ENCODE measurements at regions not wholly inside any gene's neighbourhood (a gene's known extent, or its start where the extent isn't known, plus 50 kb on each side); places are given as distances from the start of the nearest gene placed in this dataset.
"Not testable (repeated sequence)": the region's sequence is repeated elsewhere in the genome, so short reads cannot be mapped to it uniquely, and the experiment has no call there.

DNA sequence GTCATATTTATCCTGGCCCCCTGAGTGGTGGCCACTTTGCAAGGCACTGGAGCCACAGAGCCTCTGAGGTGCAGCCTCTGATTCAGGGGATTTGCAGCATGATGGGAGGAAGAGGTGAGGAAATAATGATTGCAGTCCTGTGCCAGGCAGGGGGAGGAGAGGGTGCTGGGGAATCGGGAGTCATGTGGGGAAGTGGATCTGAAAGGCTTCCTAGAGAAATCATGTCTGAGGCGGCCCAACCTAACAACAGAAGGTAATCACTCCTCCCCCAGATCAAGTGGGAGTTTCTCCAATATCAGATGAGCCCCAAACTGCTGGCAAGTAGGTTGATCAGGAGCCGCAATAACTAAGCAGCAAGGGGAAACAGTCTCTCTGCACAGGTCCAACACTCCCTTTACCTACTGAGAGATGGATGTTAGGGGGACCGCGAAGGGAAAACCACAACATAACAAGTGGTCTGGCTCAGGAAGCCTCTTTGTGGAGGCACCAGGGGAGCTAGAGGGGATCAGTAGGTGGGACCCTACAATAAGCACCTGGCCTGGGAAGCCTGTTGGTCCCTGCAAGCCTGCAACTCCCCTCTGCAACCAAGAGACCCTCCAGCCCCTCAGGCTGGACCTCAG lies 71.8 kb upstream of the NPAS2 start:
- no peaks in the 10 kb centered on the region for H3K36me3 ChIP-seq (ENCODE audit: control insufficient read depth, low read length)
- no peaks in the 10 kb centered on the region for H3K9me3 ChIP-seq (ENCODE audit: control insufficient read depth, insufficient read depth, low read length)
- H3F3A ChIP-seq (ENCODE audit: control insufficient read depth, insufficient read depth) = no peaks in the 10 kb centered on the region
- H4K20me1 ChIP-seq (ENCODE audit: control insufficient read depth, insufficient read depth, low read depth, low read length) = no peaks in the 10 kb centered on the region
- no peak overlapping the region for H3K4me3 ChIP-seq (ENCODE audit: low read length)
- no peak for TF ChIP-seq EZH2phosphoT487 (IDR thresholded peaks at IDR 0.05; ENCODE audit: borderline replicate concordance, low read length)
- TF ChIP-seq, protein P1, sequence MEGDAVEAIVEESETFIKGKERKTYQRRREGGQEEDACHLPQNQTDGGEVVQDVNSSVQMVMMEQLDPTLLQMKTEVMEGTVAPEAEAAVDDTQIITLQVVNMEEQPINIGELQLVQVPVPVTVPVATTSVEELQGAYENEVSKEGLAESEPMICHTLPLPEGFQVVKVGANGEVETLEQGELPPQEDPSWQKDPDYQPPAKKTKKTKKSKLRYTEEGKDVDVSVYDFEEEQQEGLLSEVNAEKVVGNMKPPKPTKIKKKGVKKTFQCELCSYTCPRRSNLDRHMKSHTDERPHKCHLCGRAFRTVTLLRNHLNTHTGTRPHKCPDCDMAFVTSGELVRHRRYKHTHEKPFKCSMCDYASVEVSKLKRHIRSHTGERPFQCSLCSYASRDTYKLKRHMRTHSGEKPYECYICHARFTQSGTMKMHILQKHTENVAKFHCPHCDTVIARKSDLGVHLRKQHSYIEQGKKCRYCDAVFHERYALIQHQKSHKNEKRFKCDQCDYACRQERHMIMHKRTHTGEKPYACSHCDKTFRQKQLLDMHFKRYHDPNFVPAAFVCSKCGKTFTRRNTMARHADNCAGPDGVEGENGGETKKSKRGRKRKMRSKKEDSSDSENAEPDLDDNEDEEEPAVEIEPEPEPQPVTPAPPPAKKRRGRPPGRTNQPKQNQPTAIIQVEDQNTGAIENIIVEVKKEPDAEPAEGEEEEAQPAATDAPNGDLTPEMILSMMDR (IDR thresholded peaks at IDR 0.05; ENCODE audit: low read depth, low read length, poor library complexity, severe bottlenecking) = no peak
- H3K4me2 ChIP-seq (ENCODE audit: low read length) = no peak overlapping the region
- H3K27ac ChIP-seq (ENCODE audit: low read depth, low read length) = no peak overlapping the region
- H3K9me2 ChIP-seq (replicated peaks; ENCODE audit: control insufficient read depth, low read length) = no peaks in the 10 kb centered on the region
- H3K4me1 ChIP-seq (ENCODE audit: control insufficient read depth, low read length) = no peaks in the 10 kb centered on the region
- H3K79me2 ChIP-seq (ENCODE audit: control insufficient read depth, low read length) = no peaks in the 10 kb centered on the region
- H3K27me3 ChIP-seq (ENCODE audit: control insufficient read depth, low read length) = 0 out of 2 replicates have a peak, but pooled peaks cover 4% of the 10 kb centered on the region

DNA sequence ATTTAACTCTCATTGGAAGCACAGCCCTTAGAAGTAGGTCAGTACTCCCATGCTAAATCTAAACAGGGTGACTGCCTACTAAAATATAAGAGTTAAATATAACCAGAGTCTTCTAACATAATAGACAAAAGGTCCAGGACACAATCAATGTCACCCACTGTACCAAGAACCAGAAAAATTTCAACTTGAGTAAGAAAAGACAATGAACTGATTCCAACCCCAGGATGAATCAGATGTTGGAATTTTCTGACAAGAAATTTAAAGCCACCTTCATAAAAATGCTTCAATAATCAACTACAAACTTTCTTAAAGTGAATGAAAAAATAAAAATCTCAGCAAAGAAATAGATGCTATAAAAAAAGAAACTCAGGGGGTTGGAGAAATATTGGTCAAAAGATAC lies 71.3 kb upstream of the NPAS2 start:
- H3K4me2 ChIP-seq (ENCODE audit: low read length) = no peak overlapping the region
- no peaks in the 10 kb centered on the region for H4K20me1 ChIP-seq (ENCODE audit: control insufficient read depth, insufficient read depth, low read depth, low read length)
- H3K4me3 ChIP-seq (ENCODE audit: low read length) = no peak overlapping the region
- H3K4me1 ChIP-seq (ENCODE audit: control insufficient read depth, low read length) = no peaks in the 10 kb centered on the region
- H3K36me3 ChIP-seq (ENCODE audit: control insufficient read depth, low read length) = no peaks in the 10 kb centered on the region
- H3K79me2 ChIP-seq (ENCODE audit: control insufficient read depth, low read length) = no peaks in the 10 kb centered on the region
- H3K27ac ChIP-seq (ENCODE audit: low read depth, low read length) = no peak overlapping the region
- TF ChIP-seq, protein P1 (IDR thresholded peaks at IDR 0.05; ENCODE audit: low read depth, low read length, poor library complexity, severe bottlenecking) = no peak
- TF ChIP-seq EZH2phosphoT487 (IDR thresholded peaks at IDR 0.05; ENCODE audit: borderline replicate concordance, low read length) = no peak
- 0 out of 2 replicates have a peak, but pooled peaks cover 4% of the 10 kb centered on the region for H3K27me3 ChIP-seq (ENCODE audit: control insufficient read depth, low read length)
- no peaks in the 10 kb centered on the region for H3F3A ChIP-seq (ENCODE audit: control insufficient read depth, insufficient read depth)
- H3K9me2 ChIP-seq (replicated peaks; ENCODE audit: control insufficient read depth, low read length) = no peaks in the 10 kb centered on the region
- H3K9me3 ChIP-seq (ENCODE audit: control insufficient read depth, insufficient read depth, low read length) = no peaks in the 10 kb centered on the region

GRCh38 chr2:100749771-100750542 lies 70.0 kb upstream of the NPAS2 start:
- no peak overlapping the region for H3K4me3 ChIP-seq (ENCODE audit: low read length)
- no peaks in the 10 kb centered on the region for H3K79me2 ChIP-seq (ENCODE audit: control insufficient read depth, low read length)
- 0 out of 2 replicates have a peak, but pooled peaks cover 4% of the 10 kb centered on the region for H3K27me3 ChIP-seq (ENCODE audit: control insufficient read depth, low read length)
- no peak overlapping the region for H3K4me2 ChIP-seq (ENCODE audit: low read length)
- H3K4me1 ChIP-seq (ENCODE audit: control insufficient read depth, low read length) = no peaks in the 10 kb centered on the region
- no peak for TF ChIP-seq EZH2phosphoT487 (IDR thresholded peaks at IDR 0.05; ENCODE audit: borderline replicate concordance, low read length)
- TF ChIP-seq, protein P1 (IDR thresholded peaks at IDR 0.05; ENCODE audit: low read depth, low read length, poor library complexity, severe bottlenecking) = no peak
- no peaks in the 10 kb centered on the region for H4K20me1 ChIP-seq (ENCODE audit: control insufficient read depth, insufficient read depth, low read depth, low read length)
- no peaks in the 10 kb centered on the region for H3K9me3 ChIP-seq (ENCODE audit: control insufficient read depth, insufficient read depth, low read length)
- H3F3A ChIP-seq (ENCODE audit: control insufficient read depth, insufficient read depth) = no peaks in the 10 kb centered on the region
- H3K9me2 ChIP-seq (replicated peaks; ENCODE audit: control insufficient read depth, low read length) = no peaks in the 10 kb centered on the region
- H3K27ac ChIP-seq (ENCODE audit: low read depth, low read length) = no peak overlapping the region
- H3K36me3 ChIP-seq (ENCODE audit: control insufficient read depth, low read length) = no peaks in the 10 kb centered on the region

DNA sequence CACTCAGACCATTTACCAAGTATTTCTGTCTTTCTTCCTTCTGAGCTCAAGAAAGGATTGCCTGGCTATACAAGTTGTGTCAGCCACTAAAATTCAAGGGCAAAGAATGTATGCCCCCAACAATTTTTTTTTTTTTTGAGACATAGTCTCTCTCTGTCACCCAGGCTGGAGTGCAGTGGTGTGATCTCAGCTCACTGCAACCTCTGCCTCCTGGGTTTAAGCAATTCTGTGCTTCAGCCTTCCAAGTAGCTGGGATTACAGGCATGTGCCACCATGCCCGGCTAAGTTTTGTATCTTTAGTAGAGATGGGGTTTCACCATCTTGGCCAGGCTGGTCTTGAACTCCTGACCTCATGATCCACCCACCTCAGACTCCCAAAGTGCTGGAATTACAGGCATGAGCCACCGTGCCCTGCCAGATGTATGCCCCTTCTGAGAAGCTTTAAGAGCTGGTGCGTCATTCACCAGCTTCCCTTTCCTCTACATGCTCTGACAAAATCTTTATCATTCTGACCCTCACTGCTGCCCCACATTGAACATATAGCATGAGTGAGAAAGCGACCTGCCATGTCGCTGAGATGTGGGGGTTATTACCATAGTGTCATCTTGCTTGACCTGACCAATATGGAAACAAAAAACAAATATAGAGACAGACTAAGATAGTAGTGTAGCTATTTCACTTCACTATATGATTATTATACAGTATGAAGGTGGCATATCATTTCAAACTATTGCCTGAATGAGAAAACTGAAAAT lies 67.9 kb upstream of the NPAS2 start:
- H3K4me1 ChIP-seq (ENCODE audit: control insufficient read depth, low read length); H3K9me3 ChIP-seq (ENCODE audit: control insufficient read depth, insufficient read depth, low read length); H3K27ac ChIP-seq (ENCODE audit: low read depth, low read length); H3K4me3 ChIP-seq (ENCODE audit: low read length); H3K79me2 ChIP-seq (ENCODE audit: control insufficient read depth, low read length); H3K9me2 ChIP-seq (replicated peaks; ENCODE audit: control insufficient read depth, low read length); H4K20me1 ChIP-seq (ENCODE audit: control insufficient read depth, insufficient read depth, low read depth, low read length); H3K36me3 ChIP-seq (ENCODE audit: control insufficient read depth, low read length); H3K27me3 ChIP-seq (ENCODE audit: control insufficient read depth, low read length); H3F3A ChIP-seq (ENCODE audit: control insufficient read depth, insufficient read depth); H3K4me2 ChIP-seq (ENCODE audit: low read length): not testable (repeated sequence)
